ENCODE measurements at regions not wholly inside any gene's neighbourhood (a gene's known extent, or its start where the extent isn't known, plus 50 kb on each side); places are given as distances from the start of the nearest gene placed in this dataset.
"Not testable (repeated sequence)": the region's sequence is repeated elsewhere in the genome, so short reads cannot be mapped to it uniquely, and the experiment has no call there.

- no peak overlapping the region for H3K4me3 ChIP-seq (ENCODE audit: low read depth, poor library complexity, severe bottlenecking)
- no peak for DNase-seq (ENCODE audit: low spot score in 2 of 2)
- TF ChIP-seq POLR2A (IDR thresholded peaks at IDR 0.05): no peak
- no peak for TF ChIP-seq CTCF (IDR thresholded peaks at IDR 0.05)
- intact Hi-C loops (cut with DNase I; ENCODE audit: low total_unique reads): no loop called here
Observed at GRCh38 chr11:87780068-87780413, 395.2 kb downstream of the RAB38 start.

GRCh38 chr11:87779276-87780067 is 395.8 kb downstream of the RAB38 start:
- TF ChIP-seq CTCF (IDR thresholded peaks at IDR 0.05): no peak
- no peak for TF ChIP-seq POLR2A (IDR thresholded peaks at IDR 0.05)
- no peak for DNase-seq (ENCODE audit: low spot score in 2 of 2)
- intact Hi-C loops (cut with DNase I; ENCODE audit: low total_unique reads): no loop called here
- H3K4me3 ChIP-seq (ENCODE audit: low read depth, poor library complexity, severe bottlenecking): no peak overlapping the region
- 24 to 25% methylated on average over 2 of the region's 2 CpGs for WGBS, 2 donors

GRCh38 chr11:87778357-87778756 is 396.9 kb downstream of the RAB38 start:
- TF ChIP-seq CTCF (IDR thresholded peaks at IDR 0.05): no peak
- TF ChIP-seq POLR2A (IDR thresholded peaks at IDR 0.05): no peak
- DNase-seq (ENCODE audit: low spot score in 2 of 2): no peak
- WGBS, 2 donors: 90% methylated on average over 2 of the region's 2 CpGs
- H3K4me3 ChIP-seq (ENCODE audit: low read depth, poor library complexity, severe bottlenecking): no peak overlapping the region
- intact Hi-C loops (cut with DNase I; ENCODE audit: low total_unique reads): no loop called here

GRCh38 chr11:87775036-87775435 is 400.2 kb downstream of the RAB38 start:
- intact Hi-C loops (cut with DNase I; ENCODE audit: low total_unique reads): no loop called here
- TF ChIP-seq POLR2A (IDR thresholded peaks at IDR 0.05) (no peak), CTCF (IDR thresholded peaks at IDR 0.05) (no peak)
- no peak for DNase-seq (ENCODE audit: low spot score in 2 of 2)
- H3K4me3 ChIP-seq (ENCODE audit: low read depth, poor library complexity, severe bottlenecking): no peak overlapping the region
- 70 to 75% methylated on average over 1 of the region's 1 CpG for WGBS, 2 donors

- no peak for DNase-seq (ENCODE audit: low spot score in 2 of 2)
- H3K4me3 ChIP-seq (ENCODE audit: low read depth, poor library complexity, severe bottlenecking): no peak overlapping the region
- TF ChIP-seq CTCF (IDR thresholded peaks at IDR 0.05) (no peak), POLR2A (IDR thresholded peaks at IDR 0.05) (no peak)
- intact Hi-C loops (cut with DNase I; ENCODE audit: low total_unique reads): no loop called here
- WGBS, 2 donors: 63 to 71% methylated on average over 3 of the region's 3 CpGs
Observed at GRCh38 chr11:87769661-87770060, 405.6 kb downstream of the RAB38 start.

GRCh38 chr11:87767615-87768014 is 407.6 kb downstream of the RAB38 start:
- no peak for DNase-seq (ENCODE audit: low spot score in 2 of 2)
- TF ChIP-seq POLR2A (IDR thresholded peaks at IDR 0.05): no peak
- no peak for TF ChIP-seq CTCF (IDR thresholded peaks at IDR 0.05)
- WGBS, 2 donors: 89 to 92% methylated on average over 4 of the region's 4 CpGs
- intact Hi-C loops (cut with DNase I; ENCODE audit: low total_unique reads): no loop called here
- H3K4me3 ChIP-seq (ENCODE audit: low read depth, poor library complexity, severe bottlenecking): no peak overlapping the region

GRCh38 chr11:87764075-87764474 is 411.2 kb downstream of the RAB38 start:
- DNase-seq (ENCODE audit: low spot score in 2 of 2); H3K4me3 ChIP-seq (ENCODE audit: low read depth, poor library complexity, severe bottlenecking); intact Hi-C loops (cut with DNase I; ENCODE audit: low total_unique reads): not testable (repeated sequence)
- WGBS, 2 donors: 87 to 92% methylated on average over 8 to 9 of the region's 9 CpGs

Data from lower leg skin (tissue), 4 donors.